ENCODE measurements at regions not wholly inside any gene's neighbourhood (a gene's known extent, or its start where the extent isn't known, plus 50 kb on each side); places are given as distances from the start of the nearest gene placed in this dataset.

- no peak for TF ChIP-seq TAF1 (IDR thresholded peaks at IDR 0.05; ENCODE audit: low read depth, low read length)
- no peak for TF ChIP-seq POLR2A (IDR thresholded peaks at IDR 0.05; ENCODE audit: low read depth, low read length)
- TF ChIP-seq POLR2AphosphoS5 (IDR thresholded peaks at IDR 0.05; ENCODE audit: low read depth, low read length), result no peak
Observed at GRCh38 chr2:217650229-217650628, 352.6 kb downstream of the TNS1 start.
